ENCODE measurements at regions not wholly inside any gene's neighbourhood (a gene's known extent, or its start where the extent isn't known, plus 50 kb on each side); places are given as distances from the start of the nearest gene placed in this dataset.

DNA sequence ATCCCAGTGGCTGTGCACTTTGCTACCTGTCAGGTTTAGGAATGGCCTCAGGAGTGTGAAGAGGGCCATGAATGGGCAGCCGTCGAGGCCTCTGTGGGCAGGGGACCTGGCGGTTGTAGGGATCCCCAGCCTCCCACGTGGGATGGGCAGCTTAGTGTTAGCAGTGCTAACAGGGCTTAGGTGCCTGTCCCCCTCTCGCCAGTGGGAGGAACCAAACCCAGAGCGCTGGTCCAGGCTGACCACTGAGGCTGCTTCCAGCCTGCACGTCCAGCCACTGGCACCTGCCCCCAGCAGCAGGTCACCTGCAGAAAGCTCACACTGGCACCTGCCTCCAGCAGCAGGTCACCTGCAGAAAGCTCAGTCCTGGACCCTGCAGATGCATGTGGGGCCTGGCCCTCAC is 162.2 kb upstream of the CIBAR2 start:
- no peak for TF ChIP-seq POLR2A (IDR thresholded peaks at IDR 0.05)
- TF ChIP-seq, protein P1, sequence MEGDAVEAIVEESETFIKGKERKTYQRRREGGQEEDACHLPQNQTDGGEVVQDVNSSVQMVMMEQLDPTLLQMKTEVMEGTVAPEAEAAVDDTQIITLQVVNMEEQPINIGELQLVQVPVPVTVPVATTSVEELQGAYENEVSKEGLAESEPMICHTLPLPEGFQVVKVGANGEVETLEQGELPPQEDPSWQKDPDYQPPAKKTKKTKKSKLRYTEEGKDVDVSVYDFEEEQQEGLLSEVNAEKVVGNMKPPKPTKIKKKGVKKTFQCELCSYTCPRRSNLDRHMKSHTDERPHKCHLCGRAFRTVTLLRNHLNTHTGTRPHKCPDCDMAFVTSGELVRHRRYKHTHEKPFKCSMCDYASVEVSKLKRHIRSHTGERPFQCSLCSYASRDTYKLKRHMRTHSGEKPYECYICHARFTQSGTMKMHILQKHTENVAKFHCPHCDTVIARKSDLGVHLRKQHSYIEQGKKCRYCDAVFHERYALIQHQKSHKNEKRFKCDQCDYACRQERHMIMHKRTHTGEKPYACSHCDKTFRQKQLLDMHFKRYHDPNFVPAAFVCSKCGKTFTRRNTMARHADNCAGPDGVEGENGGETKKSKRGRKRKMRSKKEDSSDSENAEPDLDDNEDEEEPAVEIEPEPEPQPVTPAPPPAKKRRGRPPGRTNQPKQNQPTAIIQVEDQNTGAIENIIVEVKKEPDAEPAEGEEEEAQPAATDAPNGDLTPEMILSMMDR (IDR thresholded peaks at IDR 0.05) = no peak
- intact Hi-C loops (cut with DNase I; ENCODE audit: low total_unique reads) = no loop called here
- WGBS, 2 donors = 82 to 85% methylated on average over 7 of the region's 7 CpGs

GRCh38 chr16:85274924-85275323 is 162.7 kb upstream of the CIBAR2 start:
- no peak overlapping the region for H3K4me3 ChIP-seq (ENCODE audit: low read depth, poor library complexity, severe bottlenecking)
- WGBS, 2 donors = 80 to 87% methylated on average over 8 of the region's 8 CpGs
- intact Hi-C loops (cut with DNase I; ENCODE audit: low total_unique reads) = no loop called here
- TF ChIP-seq, protein P1 (IDR thresholded peaks at IDR 0.05) = no peak
- no peak for TF ChIP-seq POLR2A (IDR thresholded peaks at IDR 0.05)
- no peak for DNase-seq (ENCODE audit: low spot score in 2 of 2)

More for the DNA sequence above, 162.2 kb upstream of the CIBAR2 start:
- no peak for DNase-seq (ENCODE audit: low spot score in 2 of 2)
- H3K4me3 ChIP-seq (ENCODE audit: low read depth, poor library complexity, severe bottlenecking) = no peak overlapping the region

- TF ChIP-seq, protein P1 (IDR thresholded peaks at IDR 0.05) = peak in 1 of 3 donors; percentile 87
- no peak for TF ChIP-seq POLR2A (IDR thresholded peaks at IDR 0.05)
- 36 to 42% methylated on average over 13 to 15 of the region's 16 CpGs for WGBS, 2 donors
- DNase-seq (ENCODE audit: low spot score in 2 of 2) = peak; percentile 50 to 94
- intact Hi-C loops (cut with DNase I; ENCODE audit: low total_unique reads) = no loop called here
- H3K4me3 ChIP-seq (ENCODE audit: low read depth, poor library complexity, severe bottlenecking) = no peak overlapping the region
Measured at GRCh38 chr16:85275533-85276249, 163.4 kb upstream of the CIBAR2 start.

DNA sequence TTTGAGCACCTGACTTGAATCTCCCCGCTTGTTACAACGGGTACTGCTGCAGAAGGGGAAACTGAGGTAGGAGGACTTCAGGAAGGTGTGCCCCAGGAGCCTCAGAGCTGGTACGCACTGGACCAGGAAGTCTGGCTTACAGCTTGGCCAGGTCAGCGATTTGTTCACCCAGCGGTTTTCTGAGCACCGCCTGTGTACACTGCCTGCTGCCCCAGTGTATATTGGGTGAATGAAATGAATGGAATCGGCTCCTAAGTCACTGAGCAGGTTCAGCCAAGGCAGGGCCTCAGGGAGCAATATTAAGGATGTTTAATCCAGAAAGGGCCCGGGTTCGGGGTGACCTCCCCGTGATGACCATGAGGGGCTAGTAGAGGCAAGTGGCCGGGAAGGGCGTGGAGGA is 164.0 kb upstream of the CIBAR2 start:
- DNase-seq (ENCODE audit: low spot score in 2 of 2) = no peak
- 78 to 87% methylated on average over 12 of the region's 12 CpGs for WGBS, 2 donors
- H3K4me3 ChIP-seq (ENCODE audit: low read depth, poor library complexity, severe bottlenecking) = no peak overlapping the region
- intact Hi-C loops (cut with DNase I; ENCODE audit: low total_unique reads) = no loop called here
- TF ChIP-seq, protein P1 (IDR thresholded peaks at IDR 0.05) = no peak
- TF ChIP-seq POLR2A (IDR thresholded peaks at IDR 0.05) = no peak

DNA sequence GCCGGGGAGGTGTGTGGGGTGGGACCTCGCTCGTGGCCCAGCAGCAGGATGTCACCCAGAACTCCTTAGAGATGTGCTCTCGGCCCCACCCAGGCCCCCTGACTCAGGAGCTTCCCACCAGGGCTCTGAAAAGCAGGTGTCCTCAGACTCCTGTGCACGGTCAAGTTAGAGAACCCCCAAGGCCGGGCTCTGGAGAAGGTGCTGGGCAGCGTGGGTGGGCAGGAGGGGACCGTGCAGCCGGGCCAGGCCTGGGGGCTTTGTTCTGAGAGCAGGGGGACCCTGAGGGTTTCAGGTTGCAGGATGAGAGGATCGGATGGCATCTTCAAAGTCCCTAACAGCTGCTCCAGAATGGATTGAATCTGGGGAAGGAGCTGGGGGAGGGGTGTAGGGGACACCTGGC is 164.4 kb upstream of the CIBAR2 start:
- WGBS, 2 donors = 86 to 88% methylated on average over 8 of the region's 10 CpGs
- intact Hi-C loops (cut with DNase I; ENCODE audit: low total_unique reads) = no loop called here
- TF ChIP-seq POLR2A (IDR thresholded peaks at IDR 0.05) = no peak
- TF ChIP-seq, protein P1 (IDR thresholded peaks at IDR 0.05) = no peak
- H3K4me3 ChIP-seq (ENCODE audit: low read depth, poor library complexity, severe bottlenecking) = no peak overlapping the region
- DNase-seq (ENCODE audit: low spot score in 2 of 2) = no peak

GRCh38 chr16:85278839-85279238 is 166.6 kb upstream of the CIBAR2 start:
- WGBS, 2 donors = 86 to 90% methylated on average over 11 of the region's 11 CpGs
- no peak overlapping the region for H3K4me3 ChIP-seq (ENCODE audit: low read depth, poor library complexity, severe bottlenecking)
- intact Hi-C loops (cut with DNase I; ENCODE audit: low total_unique reads) = no loop called here
- no peak for DNase-seq (ENCODE audit: low spot score in 2 of 2)
- TF ChIP-seq, protein P1 (IDR thresholded peaks at IDR 0.05) = no peak
- TF ChIP-seq POLR2A (IDR thresholded peaks at IDR 0.05) = no peak

All from lower leg skin (tissue), 4 donors.